NCI-H510A treated with DMSO at 0.1 percent for 48 hours (cell line): ENCODE measurements at regions not wholly inside any gene's neighbourhood (a gene's known extent, or its start where the extent isn't known, plus 50 kb on each side); places are given as distances from the start of the nearest gene placed in this dataset.

Experiments
- DNase-seq: peaks from one replicate; lab custom pipeline; 2025; lab: John Stamatoyannopoulos, UW

DNA sequence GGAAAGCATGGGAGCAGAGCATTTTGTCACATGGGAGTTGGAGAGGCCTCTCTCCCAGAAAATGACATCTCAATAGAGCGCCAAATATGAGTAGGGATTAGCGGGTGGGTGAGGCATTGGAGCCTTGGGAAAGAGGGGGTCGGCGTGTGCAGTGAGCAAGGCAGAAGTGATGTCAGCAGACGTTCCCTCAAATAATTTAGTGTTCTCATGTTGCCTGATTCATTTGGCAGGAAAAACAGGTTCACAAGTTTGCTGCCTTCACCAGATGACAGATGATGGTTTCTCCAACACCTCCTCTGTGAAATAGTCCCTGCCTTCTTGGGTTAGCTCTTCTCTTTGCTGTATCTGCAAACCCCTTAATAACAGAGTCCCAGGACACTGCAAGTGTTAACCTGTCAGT is 118.5 kb upstream of the ARHGAP20 start:
- DNase-seq = no peak

DNA sequence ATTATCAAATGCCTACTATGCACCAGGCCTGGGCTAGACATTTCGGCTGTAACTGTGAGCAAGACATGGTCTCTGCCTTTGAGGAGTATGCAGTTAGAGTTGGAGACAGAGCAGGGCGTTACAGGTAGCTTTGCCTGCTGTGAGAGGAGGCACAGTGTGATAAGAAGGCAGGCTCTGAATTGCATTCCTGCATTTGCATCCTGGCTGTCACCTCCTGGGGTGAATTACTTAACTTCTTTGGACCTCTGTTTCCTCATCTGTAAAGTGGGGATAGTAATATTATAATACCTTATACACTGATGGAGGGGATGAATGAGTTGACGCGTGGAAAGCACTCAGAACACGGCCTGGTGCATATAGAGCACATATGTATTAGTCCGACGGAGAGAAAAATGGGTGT is 118.1 kb upstream of the ARHGAP20 start:
- no peak for DNase-seq

- DNase-seq = no peak
These were observed 117.6 kb upstream of the ARHGAP20 start for GRCh38 chr11:110829873-110830272.

GRCh38 chr11:110828086-110828485 is 115.8 kb upstream of the ARHGAP20 start:
- no peak for DNase-seq

DNA sequence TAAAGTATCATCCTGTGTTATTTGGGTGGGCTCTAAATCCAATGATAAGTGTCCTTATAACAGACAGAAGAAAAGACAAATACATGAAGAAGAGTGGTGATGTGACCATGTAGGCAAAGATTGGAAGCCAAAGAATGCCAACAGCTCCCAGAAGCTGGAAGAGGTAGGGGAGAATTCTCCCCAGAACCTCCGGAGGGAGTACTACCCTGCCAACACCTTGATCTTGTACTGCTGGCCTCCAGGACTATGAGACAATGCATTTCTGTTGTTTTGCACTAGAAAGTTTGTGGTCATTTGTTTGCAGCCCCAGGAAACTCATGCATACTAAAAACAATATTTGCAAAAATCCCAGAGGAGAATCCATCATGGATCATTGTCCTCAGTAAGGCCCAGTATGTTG is 115.0 kb upstream of the ARHGAP20 start:
- DNase-seq = no peak

DNA sequence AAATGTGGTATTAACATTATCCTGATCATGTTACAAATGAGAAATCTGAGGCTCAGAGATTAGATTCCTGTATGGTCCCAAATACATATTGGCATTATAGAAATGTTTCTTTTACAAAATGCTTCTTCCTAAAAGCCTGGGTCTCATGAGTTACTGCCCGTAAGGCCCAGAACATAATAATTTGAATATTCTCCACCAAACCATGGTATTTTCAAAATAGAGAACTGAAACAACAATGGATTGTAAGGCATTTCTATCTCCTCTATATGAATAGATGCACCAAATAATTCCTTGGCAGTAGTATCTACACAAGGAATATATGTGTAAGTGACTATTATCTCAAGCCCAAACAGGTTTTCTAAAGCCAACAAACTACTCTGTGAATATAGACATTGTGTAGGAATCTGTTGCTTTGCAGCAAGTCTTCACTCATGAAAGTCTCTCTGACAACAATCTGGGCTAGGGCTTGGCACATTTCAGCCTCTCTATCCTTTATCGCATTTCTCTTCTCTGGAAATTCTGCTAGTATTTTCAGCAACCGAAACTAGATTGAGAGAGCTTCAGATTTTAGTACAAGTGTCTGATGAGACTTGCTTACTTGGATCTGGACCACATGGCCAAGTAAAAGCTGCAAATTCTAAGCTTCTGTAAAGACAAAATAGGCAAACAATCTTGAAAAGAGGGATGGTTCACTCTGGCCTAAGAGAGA is 112.8 kb upstream of the ARHGAP20 start:
- DNase-seq = no peak

- DNase-seq = no peak
These were observed 105.9 kb upstream of the ARHGAP20 start for GRCh38 chr11:110818032-110818687.

- no peak for DNase-seq
These were observed 100.0 kb upstream of the ARHGAP20 start for GRCh38 chr11:110812086-110812733.

DNA sequence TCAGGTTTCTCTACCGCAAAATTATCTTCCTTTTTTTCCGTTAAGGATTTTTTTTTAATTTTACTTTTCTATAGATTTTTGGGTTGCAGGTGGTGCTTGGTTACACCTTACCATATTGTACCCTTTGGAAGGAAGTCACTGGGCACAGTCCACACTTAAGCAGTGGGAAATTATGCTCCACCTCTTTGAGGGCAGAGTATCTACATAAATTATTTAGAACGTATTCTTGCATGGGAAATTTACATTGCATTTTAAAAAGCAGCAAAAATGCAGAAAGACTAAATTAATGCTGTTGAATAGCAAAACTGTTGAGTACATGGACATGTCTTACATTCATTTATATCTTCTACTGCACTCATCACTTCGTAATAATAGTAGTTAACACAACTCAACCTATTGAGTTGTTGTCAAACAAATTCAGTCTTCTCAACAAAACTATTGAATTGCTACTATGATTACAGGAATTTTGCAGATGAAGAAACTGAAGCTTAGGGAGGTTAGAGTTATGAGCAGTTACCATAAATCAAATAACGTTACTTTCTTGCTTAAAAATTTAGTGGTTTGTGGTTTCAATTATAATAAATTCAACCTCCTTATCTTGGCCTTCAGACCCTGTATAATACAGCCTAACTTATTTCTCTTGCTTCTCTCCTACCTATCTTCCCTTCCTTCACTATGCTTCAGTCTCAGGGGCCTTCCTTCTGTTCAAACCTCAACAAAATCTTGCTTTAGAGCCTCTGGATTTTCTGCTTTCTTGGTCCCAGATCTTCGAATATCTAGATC is 97.4 kb upstream of the ARHGAP20 start:
- DNase-seq = no peak

DNA sequence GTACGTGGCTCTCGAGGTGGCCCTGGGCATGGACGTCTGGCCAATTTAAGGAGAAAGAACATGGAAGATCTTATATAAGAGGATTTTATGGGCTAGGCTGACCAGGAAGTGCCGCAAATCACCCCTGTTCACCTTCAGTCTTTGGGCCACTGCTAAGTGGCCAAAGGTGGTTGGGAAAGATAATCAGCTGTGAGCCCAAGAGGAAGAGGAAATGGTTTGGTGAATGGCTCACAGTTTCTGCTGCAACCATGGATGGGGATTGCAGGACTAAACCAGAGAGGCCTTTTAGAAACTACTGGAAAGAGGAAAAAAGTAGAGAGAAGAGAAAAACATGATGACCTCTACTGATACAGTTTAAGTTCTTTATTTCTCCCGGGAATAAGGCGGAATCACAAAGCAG is 96.0 kb upstream of the ARHGAP20 start:
- DNase-seq = no peak

- no peak for DNase-seq
These were observed 95.6 kb upstream of the ARHGAP20 start for GRCh38 chr11:110807801-110808200.

DNA sequence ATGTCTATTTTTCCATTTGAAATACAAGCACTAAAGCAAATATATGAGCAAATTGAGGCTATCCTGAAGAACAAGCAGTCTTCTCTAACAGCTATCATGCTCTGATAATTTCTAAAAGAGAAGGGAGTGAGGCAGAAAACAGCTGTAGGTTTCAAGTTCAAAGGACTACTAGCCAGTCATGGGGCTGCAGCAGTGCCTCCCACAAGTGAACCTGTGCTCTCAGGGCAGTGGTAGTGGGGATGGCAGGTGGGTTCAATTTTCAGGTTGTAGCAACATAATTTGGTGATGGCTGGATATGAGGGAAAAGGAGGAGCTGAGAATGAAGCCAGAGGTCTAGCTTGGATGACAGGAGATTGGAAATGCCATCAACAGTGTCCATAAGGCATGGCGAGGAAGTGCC is 93.5 kb upstream of the ARHGAP20 start:
- no peak for DNase-seq

GRCh38 chr11:110802162-110802561 is 89.9 kb upstream of the ARHGAP20 start:
- DNase-seq = no peak

GRCh38 chr11:110801328-110801727 is 89.1 kb upstream of the ARHGAP20 start:
- DNase-seq = no peak

DNA sequence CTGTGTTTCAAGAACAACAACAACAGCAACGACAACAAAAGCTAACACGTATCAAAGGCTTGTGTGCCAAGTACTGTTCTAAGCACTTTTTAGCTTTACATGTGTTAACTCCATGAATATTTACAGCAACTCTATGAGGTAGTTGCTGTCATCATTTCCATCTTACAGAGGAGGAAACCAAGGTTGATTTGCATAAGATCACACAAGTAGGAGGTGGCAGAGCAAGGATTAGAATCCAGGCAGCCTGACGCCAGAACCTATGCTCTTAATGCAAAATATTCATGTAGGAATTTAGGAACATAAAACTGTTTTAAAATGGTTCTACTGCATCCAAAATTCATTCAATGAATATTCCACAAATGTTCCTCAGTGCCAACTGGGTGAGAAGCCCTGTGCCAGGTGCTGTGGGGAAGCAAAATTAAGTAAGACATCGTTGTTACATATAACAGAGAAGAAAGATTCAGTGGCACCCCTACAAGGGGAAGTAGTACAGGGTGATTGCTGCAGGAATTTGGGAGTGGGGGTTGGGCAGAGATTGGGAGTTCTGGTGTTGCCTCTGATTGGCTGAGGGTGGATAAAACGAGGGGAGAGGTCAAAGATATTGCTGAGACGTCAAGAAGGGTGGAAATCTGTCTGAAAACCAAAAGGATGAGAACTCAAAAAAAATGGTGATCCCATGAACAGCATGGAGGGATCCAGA is 86.1 kb upstream of the ARHGAP20 start:
- no peak for DNase-seq

DNA sequence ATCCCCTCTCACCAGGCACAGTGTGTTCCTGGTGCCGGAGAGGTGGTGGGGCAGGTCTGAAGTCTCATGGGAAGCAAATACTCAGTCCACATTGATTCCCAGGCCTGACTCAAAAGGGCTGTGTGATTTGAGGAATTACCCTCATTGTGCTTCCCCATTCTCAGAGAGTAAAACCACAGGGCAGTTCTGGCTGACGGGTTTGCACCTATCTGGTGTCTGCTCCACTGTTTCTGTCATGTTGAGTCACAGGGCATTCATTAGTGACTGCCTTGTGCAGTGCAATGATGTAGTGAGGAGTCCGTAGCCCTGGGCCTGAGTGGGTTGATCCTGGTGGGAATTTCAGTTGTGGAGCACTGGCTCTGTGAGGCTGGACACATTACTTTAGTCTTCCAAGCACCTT is 85.2 kb upstream of the ARHGAP20 start:
- DNase-seq = no peak

DNA sequence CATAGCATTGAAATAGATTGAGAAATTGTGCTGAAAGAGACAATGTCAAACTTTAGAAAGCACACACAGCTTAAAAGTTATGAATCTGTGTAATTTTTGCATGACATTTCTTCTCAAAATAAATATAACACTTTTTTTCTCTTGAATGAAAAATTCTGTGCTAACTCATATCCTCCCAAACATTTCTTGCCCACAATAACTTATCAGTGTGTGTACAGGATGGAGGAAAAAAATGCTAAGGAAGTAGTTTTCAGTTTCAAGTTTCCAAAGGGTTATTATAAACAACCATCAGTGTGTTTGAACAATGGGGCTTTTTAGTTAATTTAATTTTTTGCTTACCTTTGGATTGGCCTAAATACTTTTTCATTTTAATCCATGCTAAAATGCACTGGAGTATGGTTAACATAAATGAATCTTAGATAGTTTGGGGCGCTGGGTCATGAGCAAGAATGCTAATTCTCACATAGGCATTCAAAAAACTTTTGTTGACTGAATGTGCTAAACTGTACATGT is 82.9 kb upstream of the ARHGAP20 start:
- DNase-seq = no peak

DNA sequence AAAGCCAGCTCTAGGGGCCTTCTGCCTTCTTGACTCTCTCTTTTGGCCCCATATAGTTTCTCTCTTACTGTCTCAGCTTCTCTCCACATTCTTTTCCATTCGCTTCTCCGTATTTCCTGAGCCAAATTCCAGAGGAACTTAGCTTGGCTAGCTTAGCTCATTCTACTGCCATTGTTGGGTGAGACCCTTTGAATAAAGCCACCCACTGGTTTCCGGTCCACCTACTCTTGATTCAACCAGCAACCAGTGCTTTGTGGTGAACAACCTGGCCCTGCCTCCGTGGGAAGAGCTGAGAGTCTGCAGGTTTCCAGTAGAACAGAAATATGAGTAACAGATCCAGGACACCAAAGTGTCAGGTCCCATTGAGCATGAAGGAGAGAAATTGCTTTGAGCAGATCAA is 81.3 kb upstream of the ARHGAP20 start:
- no peak for DNase-seq

DNA sequence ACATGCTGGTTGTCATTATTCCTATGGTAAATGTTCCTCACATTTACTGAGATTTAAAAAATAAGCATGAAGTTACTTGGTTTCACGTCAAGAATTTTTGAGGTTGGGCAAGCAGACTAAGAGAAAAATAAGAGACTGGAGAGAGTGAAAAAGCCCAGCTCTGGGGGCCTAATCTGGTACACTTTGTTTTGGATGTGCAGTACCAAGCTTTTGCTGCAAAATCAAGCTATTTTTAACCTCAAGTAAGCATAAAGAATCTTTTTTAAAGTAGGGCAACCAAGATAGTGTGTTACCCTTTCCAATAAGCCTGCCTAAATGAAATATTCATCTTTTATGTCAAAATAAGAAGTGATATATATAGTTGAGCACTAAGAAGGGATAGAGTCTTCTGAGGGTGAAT is 79.4 kb upstream of the ARHGAP20 start:
- no peak for DNase-seq

DNA sequence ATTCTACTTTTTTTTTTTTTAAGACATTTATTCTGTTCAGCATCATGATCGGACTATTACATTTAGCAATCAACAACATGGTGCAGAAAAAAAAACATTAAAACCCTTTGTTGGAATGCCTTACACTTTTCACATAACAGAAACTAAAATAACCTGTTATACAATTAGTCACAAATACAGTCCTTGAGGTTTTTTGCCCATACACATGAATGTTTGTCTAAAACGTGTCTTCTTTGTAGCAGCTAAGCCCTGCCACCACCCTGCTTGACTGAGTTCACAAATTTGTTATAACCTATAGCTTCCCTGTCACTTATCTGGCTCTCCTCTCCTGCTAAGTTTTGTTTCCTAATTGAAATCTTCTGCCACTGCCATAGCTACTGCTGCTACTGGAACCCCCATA is 75.4 kb upstream of the ARHGAP20 start:
- no peak for DNase-seq

DNA sequence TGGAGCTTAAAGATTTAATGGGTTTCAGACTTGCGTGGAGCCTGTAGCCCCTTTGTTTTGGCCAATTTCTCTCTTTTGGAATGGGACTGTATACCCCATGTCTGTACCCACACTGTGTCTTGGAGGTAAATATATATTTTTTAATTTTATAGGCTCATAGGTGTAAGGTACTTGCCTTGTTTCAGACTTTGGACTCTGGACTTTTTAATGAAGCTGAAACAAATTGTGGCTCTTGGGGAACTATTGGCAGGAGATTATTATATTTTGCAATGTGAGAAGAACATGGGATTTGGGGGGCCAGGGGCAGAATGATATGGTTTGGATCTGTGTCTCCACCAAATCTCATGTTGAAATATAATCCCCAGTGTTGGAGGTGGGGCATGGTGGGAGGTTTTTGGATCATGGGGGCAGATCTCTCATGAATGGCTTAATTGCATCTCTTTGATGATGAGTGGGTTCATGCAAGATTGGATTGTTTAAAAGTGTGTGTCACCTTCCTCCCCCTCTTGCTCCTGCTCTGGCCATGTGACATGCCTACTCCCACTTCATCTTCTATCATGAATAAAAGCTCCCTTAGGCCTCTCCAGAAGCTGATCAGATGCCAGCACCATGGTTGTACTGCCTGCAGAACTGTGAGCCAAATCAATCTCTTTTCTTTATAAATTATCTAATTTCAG is 74.1 kb upstream of the ARHGAP20 start:
- no peak for DNase-seq
